Tibial artery (tissue), 4 donors: ENCODE measurements at regions not wholly inside any gene's neighbourhood (a gene's known extent, or its start where the extent isn't known, plus 50 kb on each side); places are given as distances from the start of the nearest gene placed in this dataset.
"Not testable (repeated sequence)": the region's sequence is repeated elsewhere in the genome, so short reads cannot be mapped to it uniquely, and the experiment has no call there.

Experiments
- DNase-seq, 2 donors: peaks; one replicate each; pipeline ENCODE4 v3.0.0-alpha.2; 2019
- H3K27ac ChIP-seq, 2 donors: fragments of 200-600 bp; sonication (generic) in 1 of 2; 1 replicate in 1 of 2; 2 replicates in 1 of 2; pipeline ENCODE4 v1.5.1; 2018 to 2019; ENCODE audit warnings: mild to moderate bottlenecking in 1 of 2
- H3K27me3 ChIP-seq, 2 donors: fragments of 200-600 bp; sonication (generic) in 1 of 2; one replicate each; pipeline versions ENCODE4 v1.5.1 to v1.6.0; 2016 to 2019
- H3K36me3 ChIP-seq, 3 donors: fragments of 200-600 bp; sonication (generic) in 2 of 3; one replicate each; pipeline ENCODE4 v1.5.1; 2016 to 2019; ENCODE audit warnings: mild to moderate bottlenecking in 2 of 3
- H3K4me1 ChIP-seq, 4 donors: fragments of 200-600 bp; sonication (generic) in 2 of 4; 1 replicate in 3 of 4; 2 replicates in 1 of 4; pipeline ENCODE4 v1.5.1; 2016 to 2019
- H3K4me3 ChIP-seq, 2 donors: fragments of 200-600 bp; sonication (generic) in 1 of 2; 1 replicate in 1 of 2; 2 replicates in 1 of 2; pipeline ENCODE4 v1.5.1; 2018 to 2019; ENCODE audit warnings: mild to moderate bottlenecking in 2 of 2
- H3K9me3 ChIP-seq, 3 donors: fragments of 200-600 bp; sonication (generic) in 1 of 3; one replicate each; pipeline ENCODE4 v1.5.1; 2016 to 2019
- CTCF ChIP-seq, 2 experiments: fragments of 200-600 bp in 1 of 2; fragments of 450-650 bp in 1 of 2; IDR thresholded peaks; one replicate each; pipeline ENCODE4 v1.5.1; 2017 to 2019; ENCODE audit warnings: antibody characterized with exemption in 2 of 2, mild to moderate bottlenecking in 1 of 2, moderate library complexity in 1 of 2
- intact Hi-C: fragments of 100-400 bp; cut with DNase I; formaldehyde crosslinking; loops from one replicate; pipeline ENCODE4 v1.15.0; 2023; ENCODE audit warnings: low total_unique reads

- DNase-seq, result no peak
- Histone ChIP-seq H3K4me3 (no peak overlapping the region), H3K27me3 (no peaks in the 10 kb centered on the region), H3K27ac (no peak overlapping the region), H3K36me3 (no peaks in the 10 kb centered on the region), H3K9me3 (no peaks in the 10 kb centered on the region), H3K4me1 (peaks cover 0 to 9% (median 4%) of the 10 kb centered on the region in 4 donors)
- intact Hi-C loops, result no loop called here
- no peak for TF ChIP-seq CTCF (IDR thresholded peaks at IDR 0.05)
These were observed 576.9 kb downstream of the BNC2 start for GRCh38 chr9:16293610-16294009.

DNA sequence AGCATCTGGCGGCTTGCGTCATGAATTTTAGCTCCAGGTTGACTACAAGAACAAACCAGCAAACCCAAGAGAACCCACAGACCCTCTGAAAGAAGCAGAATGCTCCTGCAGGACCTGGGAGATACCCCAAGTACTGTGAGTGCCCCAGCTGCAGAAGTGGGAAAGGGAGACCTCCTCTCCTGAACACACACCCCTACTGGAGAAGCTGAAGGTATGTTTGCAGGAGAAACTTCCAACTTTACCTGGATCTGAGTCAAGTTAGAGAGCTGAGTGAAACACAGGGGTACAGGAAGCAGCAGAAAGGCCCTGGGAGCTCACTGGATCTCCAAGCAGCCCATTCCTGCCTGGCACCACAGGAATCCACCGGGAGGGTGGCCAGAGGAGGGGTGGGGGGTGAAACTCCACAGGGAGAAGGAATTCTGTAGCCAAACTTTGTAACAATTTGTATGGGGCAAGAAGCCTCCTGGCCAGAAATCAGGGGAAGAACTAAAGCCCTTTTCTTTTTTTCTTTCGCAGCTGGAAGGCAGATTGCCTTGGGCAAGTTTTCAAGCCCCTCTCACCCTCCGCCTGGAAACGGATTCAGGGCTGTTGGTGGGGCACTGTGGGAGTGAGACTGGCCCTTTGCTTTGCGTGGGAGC lies 576.2 kb downstream of the BNC2 start:
- Histone ChIP-seq H3K4me3 (no peak overlapping the region), H3K4me1 (peaks cover 0 to 9% (median 4%) of the 10 kb centered on the region in 4 donors), H3K36me3 (no peaks in the 10 kb centered on the region), H3K9me3 (no peaks in the 10 kb centered on the region), H3K27ac (no peak overlapping the region), H3K27me3 (no peaks in the 10 kb centered on the region)
- DNase-seq, result no peak
- no peak for TF ChIP-seq CTCF (IDR thresholded peaks at IDR 0.05)
- intact Hi-C loops, result no loop called here

GRCh38 chr9:16294940-16295339 lies 575.5 kb downstream of the BNC2 start:
- H3K36me3 ChIP-seq, H3K4me3 ChIP-seq, DNase-seq, intact Hi-C loops, H3K27ac ChIP-seq, H3K4me1 ChIP-seq, H3K9me3 ChIP-seq, H3K27me3 ChIP-seq: not testable (repeated sequence)

- H3K27me3 ChIP-seq, H3K36me3 ChIP-seq, H3K4me3 ChIP-seq, H3K27ac ChIP-seq, H3K9me3 ChIP-seq, H3K4me1 ChIP-seq, intact Hi-C loops, DNase-seq: not testable (repeated sequence)
These were observed 571.1 kb downstream of the BNC2 start for GRCh38 chr9:16299368-16299767.

DNA sequence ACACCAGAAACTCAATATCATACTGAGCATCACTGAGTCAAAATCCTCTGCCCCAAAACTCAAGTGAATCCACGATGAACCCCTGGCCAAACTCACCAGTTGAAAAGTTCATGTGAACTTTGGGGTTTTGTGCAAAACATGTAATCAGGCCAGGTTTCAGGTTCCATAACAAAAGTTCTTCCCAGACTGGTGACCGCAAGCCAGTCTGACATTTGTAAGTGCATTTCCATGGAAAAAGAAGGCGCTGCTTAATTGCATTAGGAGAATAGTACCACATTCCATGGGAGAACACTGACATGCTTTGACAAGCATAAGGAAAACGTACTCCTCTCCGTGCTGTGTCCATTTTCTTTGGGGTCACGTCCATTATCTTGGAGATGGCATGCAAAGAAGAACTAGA lies 567.0 kb downstream of the BNC2 start:
- intact Hi-C loops, result no loop called here
- no peak overlapping the region for H3K4me3 ChIP-seq
- TF ChIP-seq CTCF (IDR thresholded peaks at IDR 0.05), result no peak

DNA sequence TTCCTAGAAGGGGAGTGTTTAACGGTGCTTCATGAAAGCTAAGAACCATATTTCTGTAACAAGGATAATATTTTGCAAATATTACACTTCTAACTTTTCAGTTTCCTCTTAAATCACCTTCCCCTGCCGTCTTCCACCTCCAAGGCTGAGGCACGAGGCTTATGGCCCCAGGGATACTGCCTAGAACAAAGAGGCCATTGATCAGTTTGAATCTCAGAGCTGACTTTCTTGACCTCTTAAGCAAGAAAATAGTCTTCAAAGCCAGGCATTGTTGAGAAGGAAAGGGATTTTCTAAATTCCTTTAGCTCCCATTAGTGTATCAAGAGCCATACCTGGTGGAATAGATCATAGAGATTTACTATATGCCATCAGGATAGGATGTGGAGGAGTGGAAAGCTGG lies 566.2 kb downstream of the BNC2 start:
- Histone ChIP-seq H3K27ac (no peak overlapping the region), H3K4me3 (no peak overlapping the region), H3K9me3 (no peaks in the 10 kb centered on the region), H3K4me1 (no peaks in the 10 kb centered on the region), H3K27me3 (no peaks in the 10 kb centered on the region), H3K36me3 (no peaks in the 10 kb centered on the region)
- no peak for DNase-seq
- no peak for TF ChIP-seq CTCF (IDR thresholded peaks at IDR 0.05)
- intact Hi-C loops, result no loop called here

More for the DNA sequence above, 567.0 kb downstream of the BNC2 start:
- H3K27me3 ChIP-seq, result no peaks in the 10 kb centered on the region
- H3K27ac ChIP-seq, result no peak overlapping the region
- no peaks in the 10 kb centered on the region for H3K9me3 ChIP-seq
- no peaks in the 10 kb centered on the region for H3K36me3 ChIP-seq
- no peaks in the 10 kb centered on the region for H3K4me1 ChIP-seq
- no peak for DNase-seq

GRCh38 chr9:16306586-16306985 lies 563.9 kb downstream of the BNC2 start:
- Histone ChIP-seq H3K36me3 (no peaks in the 10 kb centered on the region), H3K27me3 (peaks cover 0 to 6% of the 10 kb centered on the region in 2 donors), H3K4me1 (peaks cover 0 to 13% (median 7%) of the 10 kb centered on the region in 4 donors), H3K27ac (no peak overlapping the region), H3K4me3 (no peak overlapping the region), H3K9me3 (no peaks in the 10 kb centered on the region)
- no peak for DNase-seq
- TF ChIP-seq CTCF (IDR thresholded peaks at IDR 0.05), result no peak
- intact Hi-C loops, result no loop called here
